Ishikawa (cell line): ENCODE measurements at regions not wholly inside any gene's neighbourhood (a gene's known extent, or its start where the extent isn't known, plus 50 kb on each side); places are given as distances from the start of the nearest gene placed in this dataset.

ENCODE experiments used
- CEBPB ChIP-seq: IDR thresholded peaks from 2 replicates; pipeline ENCODE4 v1.6.1; 2012
- FOXM1 ChIP-seq: IDR thresholded peaks from 2 replicates; pipeline ENCODE4 v1.6.1; 2012; ENCODE audit warnings: low read depth, borderline replicate concordance
- MAX ChIP-seq: IDR thresholded peaks from 2 replicates; pipeline ENCODE4 v1.6.1; 2012
- RAD21 ChIP-seq: IDR thresholded peaks from 2 replicates; pipeline ENCODE4 v1.6.1; 2012; ENCODE audit warnings: low read depth
- REST ChIP-seq: IDR thresholded peaks from 2 replicates; pipeline ENCODE4 v1.6.1; 2012; ENCODE audit warnings: low read depth, mild to moderate bottlenecking
- TAF1 ChIP-seq: IDR thresholded peaks from 2 replicates; pipeline ENCODE4 v1.6.1; 2012; ENCODE audit warnings: low read depth, mild to moderate bottlenecking
- TEAD4 ChIP-seq: IDR thresholded peaks from 2 replicates; pipeline ENCODE4 v1.6.1; 2012

GRCh38 chr14:47846008-47846407 is 170.6 kb upstream of the MDGA2 start:
- TF ChIP-seq TEAD4, result no peak
- no peak for TF ChIP-seq CEBPB
- TF ChIP-seq TAF1, result no peak
- TF ChIP-seq MAX, result no peak
- TF ChIP-seq FOXM1, result no peak
- no peak for TF ChIP-seq REST
- TF ChIP-seq RAD21, result no peak
